OCI-LY1 (cell line): ENCODE measurements at regions not wholly inside any gene's neighbourhood (a gene's known extent, or its start where the extent isn't known, plus 50 kb on each side); places are given as distances from the start of the nearest gene placed in this dataset.

Experiments
- CTCF ChIP-seq: fragments of 200-600 bp; sonication (generic), shearing (Covaris generic); IDR thresholded peaks from 2 replicates; pipeline ENCODE4 v1.5.1; 2017; ENCODE audit warnings: mild to moderate bottlenecking, antibody characterized with exemption, low read length, moderate library complexity, mixed read lengths
- EZH2 ChIP-seq: fragments of 200-600 bp; sonication (generic), shearing (Covaris generic); IDR thresholded peaks from 2 replicates; pipeline ENCODE4 v1.8.0; 2017; ENCODE audit warnings: borderline replicate concordance, mixed run types, mild to moderate bottlenecking, antibody characterized with exemption, low read length, moderate library complexity, mixed read lengths

- TF ChIP-seq CTCF (no peak), EZH2 (no peak)
Observed at GRCh38 chr15:87648278-87648677, 608.3 kb downstream of the NTRK3 start.
